AG10803 (cell line): ENCODE measurements at regions not wholly inside any gene's neighbourhood (a gene's known extent, or its start where the extent isn't known, plus 50 kb on each side); places are given as distances from the start of the nearest gene placed in this dataset.
"Not testable (repeated sequence)": the region's sequence is repeated elsewhere in the genome, so short reads cannot be mapped to it uniquely, and the experiment has no call there.

Source experiments
- DNase-seq: peaks from one replicate; pipeline ENCODE4 v3.0.0; 2010; ENCODE audit warnings: low read depth
- H3K4me3 ChIP-seq: 2 replicates; pipeline ENCODE4 v1.5.1; 2011; ENCODE audit warnings: mild to moderate bottlenecking, low read length, control low read depth
- CTCF ChIP-seq: conservative IDR thresholded peaks from 2 replicates; pipeline ENCODE4 v1.5.1; 2011; ENCODE audit warnings: mild to moderate bottlenecking, low read length, control low read depth, inconsistent platforms

GRCh38 chrX:55924574-55924973, 207.0 kb downstream of the RRAGB start:
- no peak for DNase-seq
- no peak overlapping the region for H3K4me3 ChIP-seq
- no peak for TF ChIP-seq CTCF

GRCh38 chrX:55928529-55928928, 211.0 kb downstream of the RRAGB start:
- DNase-seq, H3K4me3 ChIP-seq: not testable (repeated sequence)
